ENCODE measurements at regions not wholly inside any gene's neighbourhood (a gene's known extent, or its start where the extent isn't known, plus 50 kb on each side); places are given as distances from the start of the nearest gene placed in this dataset.

DNA sequence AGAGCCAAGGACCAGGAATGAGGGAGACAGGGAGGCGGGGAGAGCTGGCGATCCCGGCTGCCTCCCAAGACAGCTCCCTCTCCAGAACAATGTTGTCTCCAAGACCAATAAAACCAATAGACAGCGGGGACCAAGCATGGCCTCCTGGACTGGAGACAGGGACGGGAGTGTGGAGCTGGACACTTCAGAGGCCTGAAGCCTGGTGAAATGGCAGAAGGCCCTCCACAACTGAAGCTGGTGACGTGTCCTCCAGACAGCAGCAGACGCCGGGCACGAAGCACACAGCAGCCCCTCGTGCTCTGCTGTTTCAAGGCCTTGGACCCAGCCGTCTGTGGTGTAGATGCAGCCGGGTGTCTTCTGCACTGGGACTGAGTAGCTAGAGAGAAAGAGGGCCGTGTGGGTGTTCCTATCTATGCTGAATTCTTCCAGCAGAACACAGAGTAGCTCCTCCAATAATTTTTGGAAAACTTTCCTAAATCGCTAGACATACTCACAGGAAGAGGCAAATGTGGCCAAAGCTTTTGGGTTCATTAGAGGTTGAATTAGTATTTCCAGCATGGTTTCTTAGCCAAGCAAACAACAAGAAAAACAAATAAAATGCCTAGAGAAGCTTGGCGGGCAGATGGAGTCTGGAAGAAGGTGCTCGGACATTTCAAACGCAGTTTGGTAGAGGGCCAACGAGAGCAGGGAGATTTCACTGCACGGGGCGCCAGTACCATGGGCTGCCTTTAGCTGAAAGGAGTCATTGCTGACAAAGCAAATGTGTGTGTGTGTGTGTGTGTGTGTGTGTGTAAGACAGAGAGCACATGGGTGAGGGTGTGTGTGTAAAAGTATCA lies 570.4 kb downstream of the TCERG1L start:
- TF ChIP-seq, protein P1, sequence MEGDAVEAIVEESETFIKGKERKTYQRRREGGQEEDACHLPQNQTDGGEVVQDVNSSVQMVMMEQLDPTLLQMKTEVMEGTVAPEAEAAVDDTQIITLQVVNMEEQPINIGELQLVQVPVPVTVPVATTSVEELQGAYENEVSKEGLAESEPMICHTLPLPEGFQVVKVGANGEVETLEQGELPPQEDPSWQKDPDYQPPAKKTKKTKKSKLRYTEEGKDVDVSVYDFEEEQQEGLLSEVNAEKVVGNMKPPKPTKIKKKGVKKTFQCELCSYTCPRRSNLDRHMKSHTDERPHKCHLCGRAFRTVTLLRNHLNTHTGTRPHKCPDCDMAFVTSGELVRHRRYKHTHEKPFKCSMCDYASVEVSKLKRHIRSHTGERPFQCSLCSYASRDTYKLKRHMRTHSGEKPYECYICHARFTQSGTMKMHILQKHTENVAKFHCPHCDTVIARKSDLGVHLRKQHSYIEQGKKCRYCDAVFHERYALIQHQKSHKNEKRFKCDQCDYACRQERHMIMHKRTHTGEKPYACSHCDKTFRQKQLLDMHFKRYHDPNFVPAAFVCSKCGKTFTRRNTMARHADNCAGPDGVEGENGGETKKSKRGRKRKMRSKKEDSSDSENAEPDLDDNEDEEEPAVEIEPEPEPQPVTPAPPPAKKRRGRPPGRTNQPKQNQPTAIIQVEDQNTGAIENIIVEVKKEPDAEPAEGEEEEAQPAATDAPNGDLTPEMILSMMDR (conservative IDR thresholded peaks at IDR 0.05 in 1 of 2, IDR thresholded peaks at IDR 0.05 in 1 of 2; ENCODE audit: extremely low read depth in 1 of 2, insufficient read depth in 1 of 2, low read depth in 1 of 2, low read length in 2 of 2), result no peak
- no peak for TF ChIP-seq EZH2 (IDR thresholded peaks at IDR 0.05; ENCODE audit: borderline replicate concordance, low read length)
